WTC11 (cell line): ENCODE measurements at regions not wholly inside any gene's neighbourhood (a gene's known extent, or its start where the extent isn't known, plus 50 kb on each side); places are given as distances from the start of the nearest gene placed in this dataset.

ENCODE experiments used
- EMX1 ChIP-seq: fragments of 250-450 bp; sonication (Bioruptor Pico); IDR thresholded peaks from 2 replicates; pipeline ENCODE4 v1.8.0; 2021; ENCODE audit warnings: mild to moderate bottlenecking
- NFE2L1 ChIP-seq: sonication (generic); formaldehyde crosslinking; IDR thresholded peaks from 2 replicates; pipeline ENCODE4 v1.8.1; 2023; ENCODE audit warnings: missing genetic modification reagents
- SMAD3 ChIP-seq: sonication (generic); formaldehyde crosslinking; IDR thresholded peaks from 2 replicates; pipeline ENCODE4 v1.8.0; 2022; ENCODE audit warnings: missing genetic modification reagents, mild to moderate bottlenecking, borderline replicate concordance
- SP1 ChIP-seq: sonication (generic); formaldehyde crosslinking; conservative IDR thresholded peaks from 2 replicates; pipeline ENCODE4 v1.8.1; 2022; ENCODE audit warnings: missing genetic modification reagents
- TEAD4 ChIP-seq: sonication (generic); formaldehyde crosslinking; IDR thresholded peaks from 2 replicates; pipeline ENCODE4 v1.8.0; 2022; ENCODE audit warnings: mild to moderate bottlenecking, missing genetic modification reagents
- ZNF121 ChIP-seq: sonication (generic); formaldehyde crosslinking; IDR thresholded peaks from 2 replicates; pipeline ENCODE4 v1.8.0; 2023; ENCODE audit warnings: missing genetic modification reagents
- TF ChIP-seq, protein P1 (sequence below): fragments of 200-600 bp; IDR thresholded peaks from 2 replicates; pipeline ENCODE4 v1.8.0; 2022; ENCODE audit warnings: antibody characterized with exemption
- TF ChIP-seq, protein P2 (sequence below): sonication (generic); formaldehyde crosslinking; IDR thresholded peaks from 2 replicates; pipeline ENCODE4 v1.8.1; 2023; ENCODE audit warnings: mild to moderate bottlenecking, moderate library complexity, missing genetic modification reagents
- TF ChIP-seq, protein P3 (sequence below): sonication (generic); formaldehyde crosslinking; IDR thresholded peaks from 2 replicates; pipeline ENCODE4 v1.8.1; 2023; ENCODE audit warnings: mild to moderate bottlenecking, missing genetic modification reagents, moderate library complexity

DNA sequence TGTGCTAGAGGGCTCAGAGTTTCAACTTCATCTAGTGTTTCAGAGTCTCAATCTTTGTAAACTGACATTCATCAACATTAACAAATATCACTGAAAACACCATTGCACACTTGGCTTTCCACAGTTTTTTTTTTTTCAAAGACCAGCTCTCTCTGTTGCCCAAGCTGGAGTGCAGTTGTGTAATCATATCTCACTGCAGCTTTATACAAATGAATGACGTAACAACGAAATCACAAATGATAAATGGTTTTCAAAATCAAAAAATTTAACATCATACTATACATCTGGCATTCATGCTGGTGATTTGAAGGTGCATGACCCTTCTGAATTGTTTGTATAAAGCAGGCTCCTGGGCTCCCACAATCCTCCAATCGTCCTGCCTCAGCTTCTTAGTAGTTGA, 248.0 kb upstream of the TMTC4 start:
- TF ChIP-seq SMAD3, result no peak
- no peak for TF ChIP-seq TEAD4 (CRISPR knock-in tag)
- TF ChIP-seq, protein P1, sequence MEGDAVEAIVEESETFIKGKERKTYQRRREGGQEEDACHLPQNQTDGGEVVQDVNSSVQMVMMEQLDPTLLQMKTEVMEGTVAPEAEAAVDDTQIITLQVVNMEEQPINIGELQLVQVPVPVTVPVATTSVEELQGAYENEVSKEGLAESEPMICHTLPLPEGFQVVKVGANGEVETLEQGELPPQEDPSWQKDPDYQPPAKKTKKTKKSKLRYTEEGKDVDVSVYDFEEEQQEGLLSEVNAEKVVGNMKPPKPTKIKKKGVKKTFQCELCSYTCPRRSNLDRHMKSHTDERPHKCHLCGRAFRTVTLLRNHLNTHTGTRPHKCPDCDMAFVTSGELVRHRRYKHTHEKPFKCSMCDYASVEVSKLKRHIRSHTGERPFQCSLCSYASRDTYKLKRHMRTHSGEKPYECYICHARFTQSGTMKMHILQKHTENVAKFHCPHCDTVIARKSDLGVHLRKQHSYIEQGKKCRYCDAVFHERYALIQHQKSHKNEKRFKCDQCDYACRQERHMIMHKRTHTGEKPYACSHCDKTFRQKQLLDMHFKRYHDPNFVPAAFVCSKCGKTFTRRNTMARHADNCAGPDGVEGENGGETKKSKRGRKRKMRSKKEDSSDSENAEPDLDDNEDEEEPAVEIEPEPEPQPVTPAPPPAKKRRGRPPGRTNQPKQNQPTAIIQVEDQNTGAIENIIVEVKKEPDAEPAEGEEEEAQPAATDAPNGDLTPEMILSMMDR, result no peak
- TF ChIP-seq, protein P2, sequence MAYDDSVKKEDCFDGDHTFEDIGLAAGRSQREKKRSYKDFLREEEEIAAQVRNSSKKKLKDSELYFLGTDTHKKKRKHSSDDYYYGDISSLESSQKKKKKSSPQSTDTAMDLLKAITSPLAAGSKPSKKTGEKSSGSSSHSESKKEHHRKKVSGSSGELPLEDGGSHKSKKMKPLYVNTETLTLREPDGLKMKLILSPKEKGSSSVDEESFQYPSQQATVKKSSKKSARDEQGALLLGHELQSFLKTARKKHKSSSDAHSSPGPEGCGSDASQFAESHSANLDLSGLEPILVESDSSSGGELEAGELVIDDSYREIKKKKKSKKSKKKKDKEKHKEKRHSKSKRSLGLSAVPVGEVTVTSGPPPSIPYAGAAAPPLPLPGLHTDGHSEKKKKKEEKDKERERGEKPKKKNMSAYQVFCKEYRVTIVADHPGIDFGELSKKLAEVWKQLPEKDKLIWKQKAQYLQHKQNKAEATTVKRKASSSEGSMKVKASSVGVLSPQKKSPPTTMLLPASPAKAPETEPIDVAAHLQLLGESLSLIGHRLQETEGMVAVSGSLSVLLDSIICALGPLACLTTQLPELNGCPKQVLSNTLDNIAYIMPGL, result no peak
- TF ChIP-seq SP1 (CRISPR knock-in tag), result no peak
- TF ChIP-seq NFE2L1 (CRISPR knock-in tag), result no peak
- TF ChIP-seq EMX1 (CRISPR knock-in tag), result no peak
- no peak for TF ChIP-seq ZNF121 (CRISPR knock-in tag)
- TF ChIP-seq, protein P3, sequence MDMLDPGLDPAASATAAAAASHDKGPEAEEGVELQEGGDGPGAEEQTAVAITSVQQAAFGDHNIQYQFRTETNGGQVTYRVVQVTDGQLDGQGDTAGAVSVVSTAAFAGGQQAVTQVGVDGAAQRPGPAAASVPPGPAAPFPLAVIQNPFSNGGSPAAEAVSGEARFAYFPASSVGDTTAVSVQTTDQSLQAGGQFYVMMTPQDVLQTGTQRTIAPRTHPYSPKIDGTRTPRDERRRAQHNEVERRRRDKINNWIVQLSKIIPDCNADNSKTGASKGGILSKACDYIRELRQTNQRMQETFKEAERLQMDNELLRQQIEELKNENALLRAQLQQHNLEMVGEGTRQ, result no peak
